Chondrocyte (in vitro differentiated cells): ENCODE measurements at regions not wholly inside any gene's neighbourhood (a gene's known extent, or its start where the extent isn't known, plus 50 kb on each side); places are given as distances from the start of the nearest gene placed in this dataset.

Source experiments
- DNase-seq: peaks from one replicate; pipeline ENCODE4 v3.0.0; 2021; ENCODE audit warnings: mixed read lengths, low spot score
- H3K27ac Mint-ChIP-seq: one replicate; pipeline ENCODE4 v1.8.0; 2021; ENCODE audit warnings: mild to moderate bottlenecking, moderate library complexity, mixed read lengths; ENCODE audit not compliant: unreplicated experiment
- H3K27me3 Mint-ChIP-seq: 2 replicates; pipeline ENCODE4 v1.8.0; 2021; ENCODE audit warnings: low read depth, mixed read lengths
- H3K36me3 Mint-ChIP-seq: 2 replicates; pipeline ENCODE4 v1.8.0; 2021; ENCODE audit warnings: low read depth, mixed read lengths
- H3K4me1 Mint-ChIP-seq: 2 replicates; pipeline ENCODE4 v1.8.0; 2021; ENCODE audit warnings: low read depth, mild to moderate bottlenecking, mixed read lengths
- H3K4me3 Mint-ChIP-seq: one replicate; pipeline ENCODE4 v1.8.0; 2021; ENCODE audit warnings: mild to moderate bottlenecking, moderate library complexity, mixed read lengths; ENCODE audit not compliant: unreplicated experiment
- H3K9me3 Mint-ChIP-seq: 2 replicates; pipeline ENCODE4 v1.8.0; 2021; ENCODE audit warnings: low read depth, mixed read lengths
- TF ChIP-seq, protein P1 (sequence below): fragments of 200-600 bp; sonication (generic); IDR thresholded peaks from 2 replicates; pipeline ENCODE4 v1.5.0; 2021; ENCODE audit warnings: antibody characterized with exemption, mild to moderate bottlenecking, moderate library complexity

DNA sequence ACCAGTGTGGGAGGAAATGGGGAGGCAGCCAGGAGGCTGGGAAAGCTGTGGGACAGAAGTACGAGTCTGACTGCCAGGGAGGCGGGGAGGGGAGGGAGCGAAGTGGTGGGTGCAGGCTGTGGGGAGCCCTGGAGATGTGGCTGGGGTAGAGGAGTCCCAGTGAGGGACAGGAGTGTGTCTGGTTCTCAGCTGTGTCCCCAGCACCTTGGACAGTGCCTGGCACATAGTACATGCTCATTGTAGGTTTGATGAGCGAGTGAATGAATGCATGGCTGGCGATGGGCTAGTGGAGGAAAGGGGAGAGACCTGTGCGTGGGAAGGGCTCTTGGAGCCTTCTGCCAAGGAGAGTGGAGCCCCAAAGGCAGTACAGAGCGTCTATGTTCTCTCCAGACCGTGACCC is 104.1 kb downstream of the SIK1 start:
- no peak overlapping the region for H3K4me3 Mint-ChIP-seq
- no peaks in the 10 kb centered on the region for H3K27me3 Mint-ChIP-seq
- peaks cover 36% of the 10 kb centered on the region for H3K4me1 Mint-ChIP-seq
- no peak for DNase-seq
- no peaks in the 10 kb centered on the region for H3K36me3 Mint-ChIP-seq
- no peaks in the 10 kb centered on the region for H3K9me3 Mint-ChIP-seq
- no peak overlapping the region for H3K27ac Mint-ChIP-seq
- TF ChIP-seq, protein P1, sequence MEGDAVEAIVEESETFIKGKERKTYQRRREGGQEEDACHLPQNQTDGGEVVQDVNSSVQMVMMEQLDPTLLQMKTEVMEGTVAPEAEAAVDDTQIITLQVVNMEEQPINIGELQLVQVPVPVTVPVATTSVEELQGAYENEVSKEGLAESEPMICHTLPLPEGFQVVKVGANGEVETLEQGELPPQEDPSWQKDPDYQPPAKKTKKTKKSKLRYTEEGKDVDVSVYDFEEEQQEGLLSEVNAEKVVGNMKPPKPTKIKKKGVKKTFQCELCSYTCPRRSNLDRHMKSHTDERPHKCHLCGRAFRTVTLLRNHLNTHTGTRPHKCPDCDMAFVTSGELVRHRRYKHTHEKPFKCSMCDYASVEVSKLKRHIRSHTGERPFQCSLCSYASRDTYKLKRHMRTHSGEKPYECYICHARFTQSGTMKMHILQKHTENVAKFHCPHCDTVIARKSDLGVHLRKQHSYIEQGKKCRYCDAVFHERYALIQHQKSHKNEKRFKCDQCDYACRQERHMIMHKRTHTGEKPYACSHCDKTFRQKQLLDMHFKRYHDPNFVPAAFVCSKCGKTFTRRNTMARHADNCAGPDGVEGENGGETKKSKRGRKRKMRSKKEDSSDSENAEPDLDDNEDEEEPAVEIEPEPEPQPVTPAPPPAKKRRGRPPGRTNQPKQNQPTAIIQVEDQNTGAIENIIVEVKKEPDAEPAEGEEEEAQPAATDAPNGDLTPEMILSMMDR = no peak

DNA sequence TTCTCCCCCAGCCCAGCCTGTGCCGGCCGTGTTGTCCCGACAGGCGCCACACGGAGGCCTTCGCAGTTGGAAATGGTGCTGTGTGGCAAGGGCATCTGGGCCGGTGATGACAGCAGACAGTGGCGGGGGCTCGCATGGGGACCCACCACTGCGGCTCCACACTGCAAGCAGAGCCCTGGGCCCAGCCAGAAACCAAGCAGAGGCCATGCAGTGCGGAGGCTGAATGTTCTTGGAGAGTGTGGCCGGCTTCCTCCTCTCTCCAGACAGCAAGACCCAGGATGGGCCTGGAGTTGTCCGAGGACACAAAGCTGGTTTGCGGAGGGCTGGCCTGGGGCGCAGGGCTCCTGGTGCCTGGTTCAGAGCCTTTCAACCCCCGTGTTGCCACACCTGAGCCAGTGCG is 104.6 kb downstream of the SIK1 start:
- no peak overlapping the region for H3K27ac Mint-ChIP-seq
- DNase-seq = no peak
- TF ChIP-seq, protein P1 = no peak
- no peak overlapping the region for H3K4me3 Mint-ChIP-seq
- no peaks in the 10 kb centered on the region for H3K36me3 Mint-ChIP-seq
- H3K9me3 Mint-ChIP-seq = no peaks in the 10 kb centered on the region
- H3K27me3 Mint-ChIP-seq = no peaks in the 10 kb centered on the region
- H3K4me1 Mint-ChIP-seq = peaks cover 36% of the 10 kb centered on the region

DNA sequence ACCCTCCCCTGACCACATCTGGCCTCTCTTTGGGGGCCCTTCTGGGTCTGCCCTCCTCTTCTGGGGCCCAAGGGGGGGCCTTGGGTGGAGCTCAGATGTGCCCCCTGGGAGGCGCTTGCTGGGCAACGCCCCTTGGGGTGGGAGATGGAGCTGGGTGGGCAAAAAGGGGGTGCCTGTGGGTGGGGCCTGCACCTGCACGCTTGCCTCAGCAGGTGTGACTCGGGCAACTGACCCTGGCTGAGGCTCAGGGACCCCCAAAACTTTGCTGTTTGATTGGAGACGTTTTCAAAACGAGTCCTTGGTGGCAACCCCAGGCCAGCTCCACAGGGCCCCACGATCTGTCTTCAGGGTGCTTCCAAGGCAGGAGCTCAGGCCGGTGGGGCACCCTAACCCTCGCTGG is 105.3 kb downstream of the SIK1 start:
- Mint-ChIP-seq H3K4me1 (peaks cover 36% of the 10 kb centered on the region), H3K27ac (no peak overlapping the region), H3K27me3 (no peaks in the 10 kb centered on the region), H3K36me3 (peaks cover 2% of the 10 kb centered on the region), H3K9me3 (peaks cover 3% of the 10 kb centered on the region), H3K4me3 (no peak overlapping the region)
- DNase-seq = no peak
- TF ChIP-seq, protein P1 = no peak

DNA sequence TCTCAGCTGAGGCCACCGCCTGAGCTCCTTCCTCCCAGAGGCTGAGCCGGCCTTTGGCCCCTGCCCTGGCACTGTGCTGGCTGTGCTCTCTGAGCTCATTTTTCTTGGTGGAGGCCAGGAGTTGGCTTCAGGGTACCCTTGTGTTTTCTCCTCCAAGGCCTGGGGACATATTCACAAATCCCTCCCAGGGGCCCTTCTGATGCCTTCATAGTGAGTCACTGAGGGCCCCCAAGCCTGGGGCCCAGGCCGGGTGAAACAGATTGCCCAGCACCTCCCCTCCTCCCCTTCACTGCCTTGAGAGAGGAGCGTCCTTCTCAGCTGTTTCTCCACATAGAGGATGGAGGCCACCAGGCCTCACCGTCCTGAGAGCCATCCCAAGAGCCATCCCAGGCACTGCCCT is 105.8 kb downstream of the SIK1 start:
- Mint-ChIP-seq H3K27me3 (no peaks in the 10 kb centered on the region), H3K27ac (no peak overlapping the region), H3K9me3 (peaks cover 4% of the 10 kb centered on the region), H3K36me3 (peaks cover 2% of the 10 kb centered on the region), H3K4me1 (peaks cover 36% of the 10 kb centered on the region), H3K4me3 (no peak overlapping the region)
- DNase-seq = no peak
- TF ChIP-seq, protein P1 = no peak

DNA sequence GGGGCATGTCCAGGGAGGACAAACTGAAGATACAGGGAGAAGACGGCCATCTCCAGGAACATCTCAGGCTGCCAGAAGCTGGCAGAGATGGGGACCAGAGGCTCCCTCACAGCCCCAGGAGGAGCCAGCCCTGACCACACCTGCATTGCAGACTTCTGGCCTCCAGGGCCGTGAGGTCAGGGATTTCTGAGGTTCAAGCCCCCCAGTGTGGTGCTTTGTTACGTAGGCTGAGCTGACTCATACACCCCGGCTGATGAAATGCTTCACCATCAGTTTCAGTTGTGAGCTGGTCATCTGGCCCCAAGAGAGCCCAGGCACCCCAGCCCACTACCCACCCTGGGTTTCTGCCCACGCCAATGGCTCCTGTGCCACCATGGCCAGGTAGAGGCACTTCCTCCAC is 106.4 kb downstream of the SIK1 start:
- TF ChIP-seq, protein P1 = no peak

More for the DNA sequence above, 106.4 kb downstream of the SIK1 start:
- H3K9me3 Mint-ChIP-seq = peaks cover 4% of the 10 kb centered on the region
- no peak for DNase-seq
- no peak overlapping the region for H3K4me3 Mint-ChIP-seq
- H3K27ac Mint-ChIP-seq = no peak overlapping the region
- H3K36me3 Mint-ChIP-seq = peaks cover 2% of the 10 kb centered on the region
- peaks cover 36% of the 10 kb centered on the region for H3K4me1 Mint-ChIP-seq
- H3K27me3 Mint-ChIP-seq = no peaks in the 10 kb centered on the region
